Kidney epithelial cell (primary cell): ENCODE measurements at regions not wholly inside any gene's neighbourhood (a gene's known extent, or its start where the extent isn't known, plus 50 kb on each side); places are given as distances from the start of the nearest gene placed in this dataset.
"Not testable (repeated sequence)": the region's sequence is repeated elsewhere in the genome, so short reads cannot be mapped to it uniquely, and the experiment has no call there.

ENCODE experiments used
- DNase-seq: peaks from one replicate; pipeline ENCODE4 v3.0.0-alpha.2; 2010; ENCODE audit warnings: low read depth
- H3K27me3 ChIP-seq: 2 replicates; pipeline ENCODE4 v1.6.0; 2011; ENCODE audit warnings: low read length; ENCODE audit not compliant: control insufficient read depth, insufficient read depth
- H3K36me3 ChIP-seq: 2 replicates; pipeline ENCODE4 v1.5.1; 2011; ENCODE audit warnings: low read length; ENCODE audit not compliant: control insufficient read depth, insufficient read depth
- H3K4me3 ChIP-seq: 2 replicates; pipeline ENCODE4 v1.5.1; 2011; ENCODE audit warnings: low read depth, mild to moderate bottlenecking, control low read depth, low read length
- CTCF ChIP-seq: IDR thresholded peaks from 2 replicates; pipeline ENCODE4 v1.5.1; 2011; ENCODE audit warnings: mild to moderate bottlenecking, moderate library complexity, low read length, control low read depth, inconsistent platforms; ENCODE audit not compliant: insufficient read depth, poor library complexity, severe bottlenecking

GRCh38 chr7:9727467-9727869 lies 1246.2 kb upstream of the PHF14 start:
- H3K36me3 ChIP-seq, H3K4me3 ChIP-seq, DNase-seq, H3K27me3 ChIP-seq: not testable (repeated sequence)

GRCh38 chr7:9728014-9728657 lies 1245.5 kb upstream of the PHF14 start:
- H3K36me3 ChIP-seq, DNase-seq, H3K27me3 ChIP-seq, H3K4me3 ChIP-seq: not testable (repeated sequence)

- H3K36me3 ChIP-seq, result no peaks in the 10 kb centered on the region
- TF ChIP-seq CTCF, result no peak
- DNase-seq, result no peak
- H3K4me3 ChIP-seq, result no peak overlapping the region
- no peaks in the 10 kb centered on the region for H3K27me3 ChIP-seq
Measured at GRCh38 chr7:9752033-9752432, 1221.6 kb upstream of the PHF14 start.

GRCh38 chr7:9761224-9761623 lies 1212.4 kb upstream of the PHF14 start:
- no peak for DNase-seq
- no peak for TF ChIP-seq CTCF
- H3K36me3 ChIP-seq, result no peaks in the 10 kb centered on the region
- H3K27me3 ChIP-seq, result no peaks in the 10 kb centered on the region
- H3K4me3 ChIP-seq, result no peak overlapping the region

GRCh38 chr7:9776900-9777299 lies 1196.8 kb upstream of the PHF14 start:
- DNase-seq, result no peak
- TF ChIP-seq CTCF, result no peak
- Histone ChIP-seq H3K36me3 (no peaks in the 10 kb centered on the region), H3K4me3 (no peak overlapping the region), H3K27me3 (no peaks in the 10 kb centered on the region)

GRCh38 chr7:9778367-9778766 lies 1195.3 kb upstream of the PHF14 start:
- H3K4me3 ChIP-seq, result no peak overlapping the region
- no peaks in the 10 kb centered on the region for H3K36me3 ChIP-seq
- TF ChIP-seq CTCF, result no peak
- no peaks in the 10 kb centered on the region for H3K27me3 ChIP-seq
- DNase-seq, result no peak

GRCh38 chr7:9781710-9782109 lies 1192.0 kb upstream of the PHF14 start:
- no peak for TF ChIP-seq CTCF
- Histone ChIP-seq H3K36me3 (no peaks in the 10 kb centered on the region), H3K27me3 (no peaks in the 10 kb centered on the region), H3K4me3 (no peak overlapping the region)
- no peak for DNase-seq
